ENCODE measurements at regions not wholly inside any gene's neighbourhood (a gene's known extent, or its start where the extent isn't known, plus 50 kb on each side); places are given as distances from the start of the nearest gene placed in this dataset.

DNA sequence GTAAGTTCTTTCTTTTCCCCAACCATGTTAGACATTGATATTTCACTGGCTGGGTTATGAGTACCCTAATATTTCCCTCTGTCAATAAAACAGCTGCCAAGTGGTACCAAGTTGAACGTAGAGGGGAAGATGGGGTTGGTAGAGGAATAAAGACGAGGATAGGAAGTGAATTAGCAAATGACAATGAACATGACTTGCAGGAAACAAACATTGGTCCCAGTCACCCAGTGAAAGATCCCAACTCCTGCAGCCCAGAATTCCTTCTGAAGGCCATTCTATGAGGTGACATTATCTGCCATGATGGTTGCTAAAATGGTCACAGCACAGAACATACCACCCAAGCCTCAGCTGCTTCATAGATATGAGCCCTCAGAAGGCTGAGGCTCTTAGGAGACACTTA lies 159.0 kb upstream of the CTNNB1 start:
- DNase-seq (ENCODE audit: low spot score) = no peak

GRCh38 chr3:41041462-41041861 lies 157.8 kb upstream of the CTNNB1 start:
- no peak for DNase-seq (ENCODE audit: low spot score)

DNA sequence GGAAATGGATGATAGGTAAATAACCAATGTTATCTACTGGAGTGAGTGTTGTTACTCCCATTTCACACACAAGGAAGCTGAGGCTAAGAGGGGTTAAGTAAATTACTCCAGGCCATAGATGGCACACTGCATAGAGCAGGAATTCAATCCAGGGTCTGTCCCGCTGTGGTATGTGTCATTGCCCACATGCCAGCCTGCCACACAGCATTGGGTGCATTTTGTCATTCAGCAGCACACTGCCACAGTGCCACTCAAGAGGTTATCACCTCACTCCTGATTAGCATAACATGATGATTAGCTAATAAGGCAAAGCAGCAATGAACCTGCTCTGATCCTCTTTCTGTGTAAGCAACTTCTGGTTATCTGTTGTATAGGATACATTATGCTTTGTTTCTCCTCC lies 157.4 kb upstream of the CTNNB1 start:
- DNase-seq (ENCODE audit: low spot score) = no peak

- DNase-seq (ENCODE audit: low spot score) = no peak
Measured at GRCh38 chr3:41044523-41044922, 154.8 kb upstream of the CTNNB1 start.

DNA sequence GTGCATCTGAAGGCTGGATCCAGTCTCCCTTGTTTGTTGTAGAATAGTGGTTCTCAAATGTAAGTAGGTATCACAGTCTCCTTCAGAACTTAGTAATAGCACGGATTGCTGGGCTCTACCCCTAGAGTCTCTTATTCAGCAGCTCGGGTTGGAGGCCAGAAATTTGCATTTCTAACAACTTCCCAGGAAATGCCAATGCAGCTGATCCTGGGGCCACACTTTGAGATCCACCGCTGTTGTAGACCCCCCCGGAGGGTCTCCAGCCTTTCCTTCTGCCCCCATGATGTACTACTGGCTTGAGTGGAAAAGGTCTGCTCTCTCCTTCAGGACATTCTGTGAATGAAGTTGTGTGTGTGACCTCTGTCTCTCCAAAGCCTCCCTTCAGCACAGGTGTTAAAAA lies 153.8 kb upstream of the CTNNB1 start:
- no peak for DNase-seq (ENCODE audit: low spot score)

DNA sequence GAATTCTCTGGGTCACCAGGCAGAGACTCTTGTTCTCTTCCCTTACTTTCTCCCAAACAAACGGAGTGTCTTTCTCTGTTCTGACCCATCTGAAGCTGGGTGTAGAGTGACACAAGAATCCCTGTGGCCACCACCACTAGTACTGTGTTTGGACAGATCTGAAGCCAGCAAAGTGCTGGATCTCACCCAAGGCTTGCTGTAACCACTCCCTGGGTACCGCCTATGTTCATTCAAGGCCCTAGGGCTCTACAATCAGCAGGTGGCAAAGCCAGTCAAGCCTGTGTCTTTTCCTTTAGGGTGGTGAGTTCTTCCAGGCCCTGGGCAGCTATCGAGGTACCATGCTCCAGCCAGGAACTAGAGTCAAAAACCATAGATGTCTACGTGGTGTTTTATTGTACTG lies 149.2 kb upstream of the CTNNB1 start:
- DNase-seq (ENCODE audit: low spot score) = no peak

DNA sequence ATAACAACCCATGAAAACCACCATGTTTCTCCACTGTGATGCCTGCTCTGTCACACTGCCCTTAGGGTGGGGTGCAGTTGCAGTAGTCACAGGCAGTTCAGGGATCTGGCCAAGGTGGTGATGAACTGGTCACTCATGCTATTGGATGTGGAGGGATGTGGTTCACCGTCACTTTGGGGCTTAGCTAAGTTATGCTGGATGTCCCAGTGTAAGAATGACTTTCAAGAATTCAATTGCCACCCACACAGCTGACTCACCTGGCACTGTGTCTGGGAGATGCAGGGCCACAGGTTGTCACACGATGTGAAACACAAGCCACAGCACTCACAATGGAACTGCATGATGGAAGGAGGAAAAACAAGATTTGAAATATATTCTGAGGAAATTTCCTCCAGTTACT lies 146.1 kb upstream of the CTNNB1 start:
- DNase-seq (ENCODE audit: low spot score) = no peak

GRCh38 chr3:41060106-41060505 lies 139.2 kb upstream of the CTNNB1 start:
- DNase-seq (ENCODE audit: low spot score) = no peak

GRCh38 chr3:41064070-41064469 lies 135.2 kb upstream of the CTNNB1 start:
- no peak for DNase-seq (ENCODE audit: low spot score)

DNA sequence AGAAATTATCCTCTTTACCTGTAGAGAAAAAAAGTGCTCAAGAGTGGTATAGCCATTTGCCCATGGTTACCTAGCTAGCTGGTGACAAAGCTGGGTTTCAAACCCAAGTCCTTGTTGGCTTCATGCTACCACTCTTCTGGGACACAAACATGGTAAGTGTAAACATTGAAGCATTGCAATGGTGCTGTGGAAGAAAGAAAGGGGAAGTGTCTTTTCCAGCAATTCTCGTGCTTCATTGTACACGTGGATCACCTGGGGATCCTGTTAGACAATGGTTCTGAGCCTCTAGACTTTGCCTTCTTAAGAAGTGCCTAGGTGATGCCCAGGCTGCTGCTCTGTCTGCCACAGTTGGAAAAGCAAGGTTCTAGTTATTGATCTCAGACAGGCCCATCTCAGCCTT lies 134.8 kb upstream of the CTNNB1 start:
- no peak for DNase-seq (ENCODE audit: low spot score)

DNA sequence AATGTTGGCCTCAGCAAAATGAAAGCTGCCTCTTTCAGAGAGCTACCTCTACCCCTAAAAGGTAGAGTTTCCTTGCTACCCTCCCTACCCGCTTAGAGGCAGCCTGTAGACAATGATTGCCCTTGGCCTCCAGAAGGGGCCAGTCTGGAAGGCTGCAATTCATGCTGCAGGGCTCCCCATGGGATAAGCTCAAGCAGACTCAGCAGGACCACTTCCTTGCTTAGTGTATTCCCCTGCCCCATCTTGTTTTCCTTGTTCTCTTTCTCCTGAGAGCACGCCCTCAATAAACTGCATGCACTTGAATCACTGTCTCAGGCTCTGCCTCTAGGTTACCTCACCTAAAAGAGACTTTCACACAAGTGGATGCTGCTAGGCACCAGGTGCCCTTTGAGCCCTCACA lies 134.0 kb upstream of the CTNNB1 start:
- no peak for DNase-seq (ENCODE audit: low spot score)

GRCh38 chr3:41073190-41073589 lies 126.1 kb upstream of the CTNNB1 start:
- DNase-seq (ENCODE audit: low spot score) = no peak

- no peak for DNase-seq (ENCODE audit: low spot score)
Measured at GRCh38 chr3:41075975-41076374, 123.3 kb upstream of the CTNNB1 start.

GRCh38 chr3:41076399-41076798 lies 122.9 kb upstream of the CTNNB1 start:
- DNase-seq (ENCODE audit: low spot score) = no peak

DNA sequence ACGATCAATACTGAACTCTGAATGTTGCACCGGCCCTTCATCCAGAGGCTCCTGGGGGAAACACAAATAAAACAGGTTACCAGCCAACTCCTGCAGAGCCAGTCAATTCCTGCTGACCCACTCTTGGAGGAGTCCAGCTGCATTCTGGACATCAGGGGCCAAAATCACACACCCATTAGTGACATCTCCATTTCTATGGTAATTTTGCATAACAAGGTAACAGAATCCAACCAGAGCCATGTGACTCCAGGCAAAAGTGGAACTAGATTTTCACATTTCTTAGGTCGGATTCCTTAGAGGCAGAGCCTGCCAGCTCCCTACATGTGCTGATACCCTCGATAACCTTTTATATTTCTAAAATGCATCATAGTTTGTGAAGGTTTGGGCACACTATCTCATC lies 119.2 kb upstream of the CTNNB1 start:
- DNase-seq (ENCODE audit: low spot score) = no peak

DNA sequence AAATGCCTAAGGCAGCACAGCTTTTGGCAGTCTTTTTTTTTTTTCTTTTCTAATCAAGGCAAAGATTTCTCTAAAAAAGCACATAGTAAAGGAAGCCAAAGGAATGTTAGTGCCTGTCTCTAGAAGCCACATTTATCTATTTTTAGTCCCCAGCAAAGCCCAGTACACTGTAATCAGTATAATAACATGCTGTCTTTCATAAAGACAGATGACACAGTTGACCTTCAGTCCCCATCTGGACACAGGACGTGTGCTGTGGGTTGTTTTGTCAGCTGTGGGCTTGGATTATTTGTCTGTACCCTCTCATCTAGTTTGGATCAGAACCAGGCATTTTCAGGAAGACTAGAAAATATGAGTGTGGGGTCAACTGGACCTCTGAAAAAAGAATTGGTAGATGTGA lies 110.4 kb upstream of the CTNNB1 start:
- DNase-seq (ENCODE audit: low spot score) = no peak

DNA sequence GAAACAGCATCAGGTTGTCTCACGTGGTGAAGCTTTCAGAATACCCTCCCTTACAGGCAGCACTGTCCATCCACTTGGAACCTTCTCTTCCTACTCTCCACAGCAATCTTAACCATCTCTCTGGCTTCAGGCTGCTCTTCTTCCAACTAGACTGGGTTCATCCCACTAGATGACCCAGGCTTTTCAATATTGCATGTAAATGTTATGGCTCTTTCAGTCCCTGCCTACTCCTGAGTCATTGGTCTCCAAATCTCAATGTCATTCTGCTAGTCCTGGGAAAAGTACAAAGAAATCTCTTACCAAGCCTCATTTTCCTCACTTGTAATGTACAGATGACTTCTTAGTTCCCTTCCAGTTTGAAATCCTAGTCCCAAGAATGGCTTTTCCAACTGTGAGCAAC lies 109.7 kb upstream of the CTNNB1 start:
- DNase-seq (ENCODE audit: low spot score) = no peak

GRCh38 chr3:41092844-41093243 lies 106.5 kb upstream of the CTNNB1 start:
- no peak for DNase-seq (ENCODE audit: low spot score)

GRCh38 chr3:41093476-41093875 lies 105.8 kb upstream of the CTNNB1 start:
- no peak for DNase-seq (ENCODE audit: low spot score)

DNA sequence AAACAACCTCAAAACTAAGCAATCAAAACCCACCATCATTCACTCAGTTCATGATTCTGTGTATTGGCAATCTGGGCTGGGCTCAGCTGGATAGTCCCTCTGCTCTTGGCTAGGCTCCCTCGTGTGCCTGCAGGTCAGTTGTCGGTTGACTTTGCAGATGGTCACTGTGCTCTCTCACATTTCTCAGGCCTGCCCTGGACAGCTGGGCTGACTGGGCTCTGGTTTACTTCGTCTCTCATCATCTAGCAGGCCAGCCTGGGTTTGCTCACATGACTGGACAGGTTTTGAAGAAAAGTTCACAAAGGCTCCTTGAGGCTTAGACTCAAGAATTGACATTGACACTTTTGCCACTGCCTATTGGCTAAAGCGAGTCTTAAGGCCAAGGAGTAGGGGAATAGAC lies 105.0 kb upstream of the CTNNB1 start:
- no peak for DNase-seq (ENCODE audit: low spot score)

DNA sequence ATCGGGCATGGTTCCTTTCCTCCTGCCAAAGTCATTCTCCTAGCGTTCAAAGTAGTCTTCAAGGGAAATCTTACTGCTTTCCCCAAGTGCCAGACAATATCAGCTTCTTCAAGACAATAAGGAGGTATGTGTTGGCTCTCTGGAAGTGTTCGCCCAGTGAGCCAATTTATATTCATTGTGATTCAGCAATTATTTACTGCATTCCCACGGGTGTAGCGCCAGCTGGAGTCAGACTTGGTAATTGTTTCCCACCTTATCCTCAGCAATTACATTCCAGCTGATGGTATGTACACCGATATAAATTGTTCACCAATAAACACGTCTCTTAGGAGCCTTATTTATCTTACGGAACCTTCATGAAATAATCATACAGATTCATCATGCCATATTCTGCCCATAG lies 103.6 kb upstream of the CTNNB1 start:
- DNase-seq (ENCODE audit: low spot score) = no peak

- DNase-seq (ENCODE audit: low spot score) = no peak
Measured at GRCh38 chr3:41097896-41098496, 101.3 kb upstream of the CTNNB1 start.

- no peak for DNase-seq (ENCODE audit: low spot score)
Measured at GRCh38 chr3:41101231-41101630, 98.1 kb upstream of the CTNNB1 start.

GRCh38 chr3:41102053-41102556 lies 97.2 kb upstream of the CTNNB1 start:
- DNase-seq (ENCODE audit: low spot score) = no peak

DNA sequence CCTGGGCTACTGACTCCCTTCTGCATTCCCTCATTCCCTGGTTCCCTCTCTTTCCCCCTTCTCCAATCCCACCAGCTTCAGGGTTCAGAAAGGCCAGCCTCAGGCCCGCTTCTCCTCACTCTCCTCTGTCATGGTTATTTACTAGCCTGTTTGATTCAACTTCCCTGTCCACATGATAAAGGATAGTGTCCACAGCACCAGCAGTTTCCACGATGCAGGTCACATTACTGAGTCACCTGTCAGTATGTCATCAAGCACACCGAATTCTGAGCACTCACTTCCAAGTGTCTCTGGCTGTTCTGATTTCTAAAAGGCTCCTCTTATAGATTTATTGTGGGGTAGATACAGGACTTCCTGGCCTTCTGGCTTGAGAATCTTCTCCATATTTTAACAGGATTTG lies 96.6 kb upstream of the CTNNB1 start:
- DNase-seq (ENCODE audit: low spot score) = no peak
